ENCODE measurements at regions not wholly inside any gene's neighbourhood (a gene's known extent, or its start where the extent isn't known, plus 50 kb on each side); places are given as distances from the start of the nearest gene placed in this dataset.

- TF ChIP-seq CTCF (IDR thresholded peaks at IDR 0.05) (no peak), EP300 (IDR thresholded peaks at IDR 0.05) (no peak)
Observed at GRCh38 chr1:17892851-17893250, 137.7 kb downstream of the ACTL8 start.
